ENCODE measurements at regions not wholly inside any gene's neighbourhood (a gene's known extent, or its start where the extent isn't known, plus 50 kb on each side); places are given as distances from the start of the nearest gene placed in this dataset.

DNA sequence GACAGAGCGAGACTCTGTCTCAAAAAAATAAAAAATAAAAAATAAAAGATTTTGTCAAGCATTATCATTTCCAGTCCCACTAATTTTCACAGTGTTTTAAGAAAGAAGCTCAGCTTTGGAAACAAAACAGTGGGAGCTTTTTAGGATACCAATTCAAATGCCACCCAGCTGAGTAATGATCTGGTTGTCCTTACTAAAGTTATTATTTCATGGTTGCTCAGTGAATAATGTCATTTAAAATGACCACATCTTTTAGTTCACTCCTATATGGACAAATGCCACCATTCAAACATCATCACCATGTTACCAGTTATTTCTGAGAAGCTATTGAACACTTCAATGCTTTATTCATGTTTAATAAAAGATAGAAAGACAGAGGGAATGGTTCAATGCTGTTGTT lies 365.0 kb downstream of the CCER1 start:
- DNase-seq (ENCODE audit: low read depth) = no peak
- no peaks in the 10 kb centered on the region for H3K36me3 ChIP-seq (ENCODE audit: control insufficient read depth, insufficient read depth, low read length)
- H3K4me3 ChIP-seq (ENCODE audit: low read depth, low read length) = no peak overlapping the region
- CTCF ChIA-PET = interaction anchor here (0.8 kb wide), 1 partner anchor 103 kb away, joined by 3 read pairs; no protein-coding TSS in a partner anchor
- TF ChIP-seq, protein P1, sequence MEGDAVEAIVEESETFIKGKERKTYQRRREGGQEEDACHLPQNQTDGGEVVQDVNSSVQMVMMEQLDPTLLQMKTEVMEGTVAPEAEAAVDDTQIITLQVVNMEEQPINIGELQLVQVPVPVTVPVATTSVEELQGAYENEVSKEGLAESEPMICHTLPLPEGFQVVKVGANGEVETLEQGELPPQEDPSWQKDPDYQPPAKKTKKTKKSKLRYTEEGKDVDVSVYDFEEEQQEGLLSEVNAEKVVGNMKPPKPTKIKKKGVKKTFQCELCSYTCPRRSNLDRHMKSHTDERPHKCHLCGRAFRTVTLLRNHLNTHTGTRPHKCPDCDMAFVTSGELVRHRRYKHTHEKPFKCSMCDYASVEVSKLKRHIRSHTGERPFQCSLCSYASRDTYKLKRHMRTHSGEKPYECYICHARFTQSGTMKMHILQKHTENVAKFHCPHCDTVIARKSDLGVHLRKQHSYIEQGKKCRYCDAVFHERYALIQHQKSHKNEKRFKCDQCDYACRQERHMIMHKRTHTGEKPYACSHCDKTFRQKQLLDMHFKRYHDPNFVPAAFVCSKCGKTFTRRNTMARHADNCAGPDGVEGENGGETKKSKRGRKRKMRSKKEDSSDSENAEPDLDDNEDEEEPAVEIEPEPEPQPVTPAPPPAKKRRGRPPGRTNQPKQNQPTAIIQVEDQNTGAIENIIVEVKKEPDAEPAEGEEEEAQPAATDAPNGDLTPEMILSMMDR (IDR thresholded peaks at IDR 0.05; ENCODE audit: insufficient read depth, low read depth, low read length) = no peak
- no peaks in the 10 kb centered on the region for H3K27me3 ChIP-seq (ENCODE audit: control insufficient read depth, insufficient read depth, low read length)
- POLR2A ChIA-PET = no interaction called here

DNA sequence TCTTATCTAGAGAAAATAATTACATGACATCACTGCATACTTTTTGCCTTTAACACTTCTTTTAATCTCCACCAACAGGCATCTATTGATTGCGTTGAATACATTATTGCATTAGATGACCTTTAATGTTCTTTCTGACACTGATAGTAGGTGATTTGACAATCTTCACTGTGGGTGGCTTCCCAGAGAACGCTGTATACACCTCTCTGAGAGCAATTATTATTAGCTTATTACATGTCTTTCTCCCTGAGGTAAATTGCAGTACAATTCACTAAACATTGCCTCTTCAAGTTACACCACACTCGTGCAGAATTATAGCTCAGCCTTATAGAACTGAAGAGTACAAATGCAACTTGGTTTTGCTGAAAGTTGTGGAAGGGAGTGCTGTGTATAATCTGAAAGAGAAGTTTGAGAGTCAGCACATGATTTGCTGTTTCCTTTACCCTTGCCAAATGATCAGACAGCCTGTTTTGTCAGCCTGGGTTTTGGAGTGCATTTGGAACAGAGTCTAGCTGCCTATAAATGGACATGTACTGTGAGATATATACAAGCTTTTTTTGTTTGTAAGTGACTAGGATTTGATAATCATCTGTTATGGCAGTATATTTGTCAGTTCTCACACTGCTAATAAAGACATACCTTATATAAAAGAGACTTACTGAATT lies 369.2 kb downstream of the CCER1 start:
- Histone ChIP-seq H3K4me3 (ENCODE audit: low read depth, low read length) (no peak overlapping the region), H3K36me3 (ENCODE audit: control insufficient read depth, insufficient read depth, low read length) (no peaks in the 10 kb centered on the region), H3K27me3 (ENCODE audit: control insufficient read depth, insufficient read depth, low read length) (no peaks in the 10 kb centered on the region)
- no peak for DNase-seq (ENCODE audit: low read depth)
- CTCF ChIA-PET = no interaction called here
- TF ChIP-seq, protein P1 (IDR thresholded peaks at IDR 0.05; ENCODE audit: insufficient read depth, low read depth, low read length) = no peak
- POLR2A ChIA-PET = no interaction called here

DNA sequence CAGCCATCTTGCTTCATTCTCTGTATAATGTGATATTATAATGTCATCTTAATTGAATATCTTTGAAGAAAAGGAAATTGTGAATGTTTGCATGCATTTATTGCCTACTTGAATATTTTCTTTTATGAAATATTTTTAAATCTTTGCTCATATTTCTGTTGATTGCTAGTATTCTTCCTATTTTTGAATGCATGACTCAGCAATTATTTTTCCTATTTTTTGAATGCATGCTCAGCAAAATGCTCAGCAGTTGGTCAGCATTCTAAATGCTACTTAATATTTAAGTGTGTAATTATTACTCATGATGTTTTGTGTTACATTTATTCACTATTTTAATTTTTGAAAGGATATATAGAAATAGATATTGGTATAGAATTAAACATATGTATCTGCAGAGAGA lies 378.3 kb downstream of the CCER1 start:
- ChIA-PET POLR2A (no interaction called here), CTCF (no interaction called here)
- H3K27me3 ChIP-seq (ENCODE audit: control insufficient read depth, insufficient read depth, low read length) = no peaks in the 10 kb centered on the region
- no peaks in the 10 kb centered on the region for H3K36me3 ChIP-seq (ENCODE audit: control insufficient read depth, insufficient read depth, low read length)
- TF ChIP-seq, protein P1 (IDR thresholded peaks at IDR 0.05; ENCODE audit: insufficient read depth, low read depth, low read length) = no peak
- no peak overlapping the region for H3K4me3 ChIP-seq (ENCODE audit: low read depth, low read length)
- DNase-seq (ENCODE audit: low read depth) = no peak

DNA sequence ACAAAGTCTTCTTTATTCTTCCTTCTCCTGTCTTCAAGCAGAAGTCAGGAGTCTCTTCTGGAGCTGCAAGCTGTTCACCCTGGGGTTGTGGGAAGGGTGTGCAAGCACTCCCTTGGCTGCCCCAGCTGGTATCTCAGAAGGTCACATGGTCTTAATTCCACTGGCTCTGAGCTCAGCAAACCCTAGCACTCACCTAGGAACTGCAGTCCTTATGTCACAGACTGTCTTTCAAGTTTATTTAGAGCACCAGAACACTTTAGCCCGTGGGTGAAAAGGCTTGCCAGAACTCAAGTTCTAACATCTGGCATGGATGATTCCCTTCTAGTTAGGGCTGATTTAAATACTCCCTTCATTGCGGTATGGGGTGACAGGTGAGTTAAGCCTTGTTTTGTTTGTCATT lies 379.0 kb downstream of the CCER1 start:
- CTCF ChIA-PET = no interaction called here
- POLR2A ChIA-PET = no interaction called here
- Histone ChIP-seq H3K27me3 (ENCODE audit: control insufficient read depth, insufficient read depth, low read length) (no peaks in the 10 kb centered on the region), H3K36me3 (ENCODE audit: control insufficient read depth, insufficient read depth, low read length) (no peaks in the 10 kb centered on the region), H3K4me3 (ENCODE audit: low read depth, low read length) (no peak overlapping the region)
- TF ChIP-seq, protein P1 (IDR thresholded peaks at IDR 0.05; ENCODE audit: insufficient read depth, low read depth, low read length) = no peak
- DNase-seq (ENCODE audit: low read depth) = no peak

DNA sequence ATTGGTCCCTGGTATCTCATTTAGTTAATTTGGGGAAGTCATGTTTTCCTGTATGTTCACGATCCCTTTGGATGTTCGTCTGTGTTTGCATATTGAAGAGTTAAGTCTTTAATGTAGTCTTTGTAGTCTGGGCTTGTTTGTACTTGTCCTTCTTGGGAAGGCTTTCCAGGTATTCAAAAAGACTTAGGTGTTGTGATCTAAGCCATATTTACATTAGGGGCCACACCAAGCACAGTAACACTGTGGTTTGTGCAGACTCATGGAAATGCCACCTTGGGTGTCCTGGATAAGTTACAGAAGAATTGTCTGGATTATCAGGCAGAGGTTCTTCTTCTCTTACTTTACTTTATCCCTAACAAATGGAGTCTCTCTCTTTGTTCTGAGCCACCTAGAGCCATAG lies 380.3 kb downstream of the CCER1 start:
- ChIA-PET POLR2A (no interaction called here), CTCF (no interaction called here)
- Histone ChIP-seq H3K27me3 (ENCODE audit: control insufficient read depth, insufficient read depth, low read length) (no peaks in the 10 kb centered on the region), H3K36me3 (ENCODE audit: control insufficient read depth, insufficient read depth, low read length) (no peaks in the 10 kb centered on the region), H3K4me3 (ENCODE audit: low read depth, low read length) (no peak overlapping the region)
- TF ChIP-seq, protein P1 (IDR thresholded peaks at IDR 0.05; ENCODE audit: insufficient read depth, low read depth, low read length) = no peak
- DNase-seq (ENCODE audit: low read depth) = no peak

Data from BJ (cell line).